B cell (primary cell): ENCODE measurements at regions not wholly inside any gene's neighbourhood (a gene's known extent, or its start where the extent isn't known, plus 50 kb on each side); places are given as distances from the start of the nearest gene placed in this dataset.

Source experiments
- ATAC-seq: fragments of 200-7000 bp; cut with Tn5 transposase; one replicate; pipeline ENCODE4 v1.10.0; 2021; ENCODE audit warnings: low read depth, mild to moderate bottlenecking, moderate number of reproducible peaks, moderate library complexity
- CTCF ChIA-PET: fragments of 350-600 bp; sonication (Branson Sonifier 250); formaldehyde crosslinking; loops from one replicate; lab custom pipeline; 2021; ENCODE audit warnings: antibody characterized with exemption, inconsistent platforms; lab: Charles Lee
- POLR2A ChIA-PET: fragments of 350-600 bp; sonication (Branson Sonifier 250); formaldehyde crosslinking; loops from one replicate; lab custom pipeline; 2021; ENCODE audit warnings: antibody characterized with exemption; lab: Charles Lee
- DNase-seq: peaks from one replicate; pipeline ENCODE4 v3.0.0; 2013
- H2AFZ ChIP-seq: 2 replicates; pipeline ENCODE4 v1.6.1; 2012; ENCODE audit warnings: mild to moderate bottlenecking, low read depth, low read length; ENCODE audit not compliant: insufficient read depth, poor library complexity, severe bottlenecking
- H3K27ac ChIP-seq, 2 donors: 1 replicate in 1 of 2; 2 replicates in 1 of 2; pipeline ENCODE4 v1.5.1; 2012 to 2013; ENCODE audit warnings: low read length in 2 of 2, mild to moderate bottlenecking in 2 of 2, moderate library complexity in 1 of 2
- H3K27me3 ChIP-seq, 4 experiments: fragments of 200-600 bp in 1 of 4; sonication (generic) in 1 of 4; replicated peaks in 1 of 4; 1 replicate in 2 of 4; 2 replicates in 2 of 4; pipeline versions ENCODE4 v1.6.1 to v1.7.0; 2013 to 2016; ENCODE audit warnings: low read length in 3 of 4, mild to moderate bottlenecking in 2 of 4, mixed read lengths in 1 of 4, moderate library complexity in 1 of 4; ENCODE audit not compliant: insufficient read depth in 4 of 4, control insufficient read depth in 3 of 4; ENCODE audit errors: control extremely low read depth in 1 of 4
- H3K36me3 ChIP-seq, 2 experiments: replicated peaks in 1 of 2; 1 replicate in 1 of 2; 2 replicates in 1 of 2; pipeline versions ENCODE4 v1.6.1 to v1.7.1; 2013; ENCODE audit warnings: low read length in 1 of 2; ENCODE audit not compliant: insufficient read depth in 2 of 2, control insufficient read depth in 1 of 2; ENCODE audit errors: control extremely low read depth in 1 of 2, extremely low read depth in 1 of 2
- H3K4me1 ChIP-seq, 2 donors: fragments of 200-600 bp in 1 of 2; sonication (generic) in 1 of 2; 1 replicate in 1 of 2; 2 replicates in 1 of 2; pipeline versions ENCODE4 v1.5.1 to v1.6.1; 2013 to 2017; ENCODE audit warnings: low read length in 2 of 2; ENCODE audit not compliant: control insufficient read depth in 2 of 2, insufficient read depth in 2 of 2
- H3K4me2 ChIP-seq: replicated peaks from 2 replicates; pipeline ENCODE3; 2012; ENCODE audit warnings: mild to moderate bottlenecking, low read depth, low read length; ENCODE audit not compliant: poor library complexity, severe bottlenecking
- H3K4me3 ChIP-seq, 5 experiments: fragments of 200-600 bp in 1 of 5; sonication (generic) in 1 of 5; 1 replicate in 3 of 5; 2 replicates in 2 of 5; pipeline versions ENCODE4 v1.5.1 to v1.7.0; 2011 to 2016; ENCODE audit warnings: low read length in 4 of 5, mild to moderate bottlenecking in 4 of 5, low read depth in 2 of 5, control low read depth in 1 of 5, moderate library complexity in 1 of 5; ENCODE audit not compliant: insufficient read depth in 1 of 5; ENCODE audit errors: control extremely low read depth in 1 of 5, extremely low read depth in 1 of 5
- H3K79me2 ChIP-seq: fragments of 200-600 bp; sonication (generic); one replicate; pipeline ENCODE4 v1.6.0; 2016; ENCODE audit warnings: low read length; ENCODE audit not compliant: control insufficient read depth, insufficient read depth
- H3K9ac ChIP-seq: fragments of 200-600 bp; sonication (generic); 2 replicates; pipeline ENCODE4 v1.6.1; 2017; ENCODE audit warnings: mild to moderate bottlenecking, low read length, moderate library complexity
- H3K9me3 ChIP-seq, 3 donors: one replicate each; pipeline versions ENCODE4 v1.6.1 to v1.7.1; 2013; ENCODE audit warnings: low read length in 2 of 3; ENCODE audit not compliant: control insufficient read depth in 2 of 3, insufficient read depth in 1 of 3; ENCODE audit errors: control extremely low read depth in 1 of 3
- H4K20me1 ChIP-seq: 2 replicates; pipeline ENCODE4 v1.6.0; 2012; ENCODE audit warnings: mild to moderate bottlenecking, low read length; ENCODE audit not compliant: insufficient read depth, control insufficient read depth, poor library complexity, severe bottlenecking
- H3K27ac Mint-ChIP-seq: one replicate; pipeline ENCODE4 v1.8.0; 2021; ENCODE audit warnings: mixed read lengths
- H3K27me3 Mint-ChIP-seq: one replicate; pipeline ENCODE4 v1.8.0; 2021; ENCODE audit warnings: mixed read lengths
- H3K4me1 Mint-ChIP-seq: one replicate; pipeline ENCODE4 v1.8.0; 2021; ENCODE audit warnings: mixed read lengths
- H3K4me3 Mint-ChIP-seq: one replicate; pipeline ENCODE4 v1.8.0; 2021; ENCODE audit warnings: mixed read lengths
- H3K9me3 Mint-ChIP-seq: one replicate; pipeline ENCODE4 v1.8.0; 2022; ENCODE audit warnings: mixed read lengths; ENCODE audit not compliant: insufficient read depth
- CTCF ChIP-seq: fragments of 200-600 bp; IDR thresholded peaks from one replicate; pipeline ENCODE4 v1.8.0; 2022; ENCODE audit warnings: antibody characterized with exemption, mild to moderate bottlenecking
- EZH2 ChIP-seq: IDR thresholded peaks from 2 replicates; pipeline ENCODE4 v1.6.1; 2012; ENCODE audit warnings: borderline replicate concordance, low read depth, mild to moderate bottlenecking, moderate library complexity, low read length; ENCODE audit not compliant: insufficient read depth, poor library complexity, severe bottlenecking
- WGBS: methylation state at CpG from one replicate; pipeline ENCODE4 v1.1.5; 2013; ENCODE audit warnings: missing lambda C conversion rate; ENCODE audit not compliant: insufficient coverage; 5-methylcytosine and 5-hydroxymethylcytosine counted together
- intact Hi-C: fragments of 100-400 bp; cut with micrococcal nuclease; formaldehyde crosslinking; loops from one replicate; pipeline ENCODE4 v1.10.0; 2022

DNA sequence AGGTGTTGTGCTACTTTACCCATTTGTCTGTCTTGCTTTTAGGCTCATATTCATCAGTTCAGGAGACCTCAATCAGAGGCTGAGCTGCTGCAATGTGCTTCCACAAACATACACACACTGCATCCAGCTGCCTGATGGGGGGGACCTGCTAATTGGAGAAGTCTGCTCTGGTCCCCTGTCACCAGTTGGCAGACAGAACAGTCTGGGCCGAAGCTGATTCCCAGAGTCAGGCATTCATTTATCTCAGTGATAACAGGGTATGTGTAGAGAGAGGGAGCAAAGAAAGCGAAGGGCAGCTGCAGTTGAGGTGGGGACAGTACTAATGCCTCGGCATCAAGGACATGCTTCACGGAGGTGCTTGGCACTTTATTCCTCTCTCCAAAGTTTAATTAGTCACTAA lies 584.3 kb upstream of the PIK3C3 start:
- Mint-ChIP-seq H3K27ac (no peak overlapping the region), H3K4me3 (no peak overlapping the region), H3K4me1 (no peaks in the 10 kb centered on the region), H3K9me3 (no peaks in the 10 kb centered on the region), H3K27me3 (no peaks in the 10 kb centered on the region)
- ChIA-PET POLR2A (no interaction called here), CTCF (no interaction called here)
- intact Hi-C loops: no loop called here
- DNase-seq (no peak), ATAC-seq (no peak)
- no peak overlapping the region for H3K27ac ChIP-seq
- H3K9ac ChIP-seq: no peak overlapping the region
- WGBS: no CpG with 5 or more reads among the region's 4 CpGs
- no peaks in the 10 kb centered on the region for H3K27me3 ChIP-seq
- TF ChIP-seq CTCF: no peak
- no peak for TF ChIP-seq EZH2
- H2AFZ ChIP-seq: no peak overlapping the region
- H4K20me1 ChIP-seq: no peaks in the 10 kb centered on the region
- no peak overlapping the region for H3K4me3 ChIP-seq
- H3K9me3 ChIP-seq: no peaks in the 10 kb centered on the region
- H3K4me2 ChIP-seq: no peak overlapping the region
- no peaks in the 10 kb centered on the region for H3K4me1 ChIP-seq
- H3K36me3 ChIP-seq: no peaks in the 10 kb centered on the region
- no peaks in the 10 kb centered on the region for H3K79me2 ChIP-seq

DNA sequence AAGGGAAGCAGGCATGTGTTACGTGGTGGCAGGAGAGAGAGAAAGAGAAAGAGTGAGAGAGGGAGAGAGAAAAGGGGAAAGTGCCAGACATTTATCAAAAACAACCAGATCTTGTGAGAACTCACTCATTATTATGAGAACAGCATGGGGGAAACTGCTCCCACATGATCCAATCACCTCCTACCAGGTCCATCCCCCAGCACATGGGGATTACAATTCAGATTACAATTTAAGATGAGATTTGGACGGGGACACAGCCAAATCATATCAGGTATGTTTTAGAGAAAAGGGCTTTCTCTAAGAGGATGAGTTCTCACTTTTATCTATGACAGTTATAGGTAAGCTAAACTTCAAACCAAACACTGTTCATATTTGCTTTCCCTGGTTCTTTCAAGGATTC lies 597.3 kb upstream of the PIK3C3 start:
- Histone ChIP-seq H4K20me1 (no peaks in the 10 kb centered on the region), H3K4me3 (no peak overlapping the region), H3K9me3 (no peaks in the 10 kb centered on the region), H3K27me3 (no peaks in the 10 kb centered on the region), H3K27ac (no peak overlapping the region), H3K36me3 (no peaks in the 10 kb centered on the region), H2AFZ (no peak overlapping the region), H3K79me2 (no peaks in the 10 kb centered on the region), H3K4me2 (no peak overlapping the region), H3K9ac (no peak overlapping the region), H3K4me1 (no peaks in the 10 kb centered on the region)
- TF ChIP-seq CTCF (no peak), EZH2 (no peak)
- no peak for ATAC-seq
- intact Hi-C loops: no loop called here
- Mint-ChIP-seq H3K9me3 (peaks cover 11% of the 10 kb centered on the region), H3K27me3 (no peaks in the 10 kb centered on the region), H3K27ac (no peak overlapping the region), H3K4me1 (no peaks in the 10 kb centered on the region), H3K4me3 (no peak overlapping the region)
- no CpG with 5 or more reads among the region's 2 CpGs for WGBS
- POLR2A ChIA-PET: no interaction called here
- no peak for DNase-seq
- CTCF ChIA-PET: no interaction called here
